ENCODE measurements at regions not wholly inside any gene's neighbourhood (a gene's known extent, or its start where the extent isn't known, plus 50 kb on each side); places are given as distances from the start of the nearest gene placed in this dataset.

DNA sequence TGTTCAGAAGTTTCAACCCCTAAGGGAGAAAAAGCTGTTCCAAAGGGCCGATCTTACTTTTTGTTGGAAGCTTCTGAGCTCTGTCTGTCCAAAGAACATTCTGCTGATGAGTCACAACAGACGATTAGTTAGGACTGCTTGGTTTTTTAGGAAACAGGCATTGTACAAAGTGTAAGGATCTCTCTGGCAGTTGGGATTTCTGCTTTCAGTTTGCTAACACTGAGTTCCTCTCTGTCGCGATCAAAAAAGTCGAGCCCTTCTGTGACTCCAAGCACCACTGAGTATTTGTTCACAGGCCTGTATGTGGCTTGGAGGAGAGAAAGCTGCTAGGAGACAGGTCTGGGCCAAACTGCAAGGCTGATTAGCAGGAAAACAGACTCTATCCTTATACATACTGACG lies 91.8 kb upstream of the PFN2 start:
- no peak overlapping the region for H3T11ph ChIP-seq (ENCODE audit: low read length)
- no peaks in the 10 kb centered on the region for H3K9me3 ChIP-seq (ENCODE audit: control insufficient read depth, low read depth, low read length)
- no peaks in the 10 kb centered on the region for H3K79me1 ChIP-seq (ENCODE audit: insufficient read depth, low read depth, low read length, poor library complexity, severe bottlenecking)
- H3K23ac ChIP-seq (ENCODE audit: insufficient read length, low read depth, low read length) = no peak overlapping the region
- Mint-ChIP-seq H3K27ac (0 out of 7 replicates have a peak overlapping the region, but pooled peaks of 1 of the 3 experiments have one; percentile 35), H3K36me3 (ENCODE audit: insufficient read depth in 1 of 3, low read depth in 3 of 3) (no peaks in the 10 kb centered on the region), H3K27me3 (ENCODE audit: low read depth) (peaks cover 7% of the 10 kb centered on the region), H3K4me3 (no peak overlapping the region), H3K4me1 (no peaks in the 10 kb centered on the region; a peak in 3 of 4 replicates), H3K9me3 (no peaks in the 10 kb centered on the region)
- TF ChIP-seq, protein P1, sequence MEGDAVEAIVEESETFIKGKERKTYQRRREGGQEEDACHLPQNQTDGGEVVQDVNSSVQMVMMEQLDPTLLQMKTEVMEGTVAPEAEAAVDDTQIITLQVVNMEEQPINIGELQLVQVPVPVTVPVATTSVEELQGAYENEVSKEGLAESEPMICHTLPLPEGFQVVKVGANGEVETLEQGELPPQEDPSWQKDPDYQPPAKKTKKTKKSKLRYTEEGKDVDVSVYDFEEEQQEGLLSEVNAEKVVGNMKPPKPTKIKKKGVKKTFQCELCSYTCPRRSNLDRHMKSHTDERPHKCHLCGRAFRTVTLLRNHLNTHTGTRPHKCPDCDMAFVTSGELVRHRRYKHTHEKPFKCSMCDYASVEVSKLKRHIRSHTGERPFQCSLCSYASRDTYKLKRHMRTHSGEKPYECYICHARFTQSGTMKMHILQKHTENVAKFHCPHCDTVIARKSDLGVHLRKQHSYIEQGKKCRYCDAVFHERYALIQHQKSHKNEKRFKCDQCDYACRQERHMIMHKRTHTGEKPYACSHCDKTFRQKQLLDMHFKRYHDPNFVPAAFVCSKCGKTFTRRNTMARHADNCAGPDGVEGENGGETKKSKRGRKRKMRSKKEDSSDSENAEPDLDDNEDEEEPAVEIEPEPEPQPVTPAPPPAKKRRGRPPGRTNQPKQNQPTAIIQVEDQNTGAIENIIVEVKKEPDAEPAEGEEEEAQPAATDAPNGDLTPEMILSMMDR (conservative IDR thresholded peaks at IDR 0.05) = no peak
- no peak overlapping the region for H2BK12ac ChIP-seq (ENCODE audit: insufficient read length, low read depth, low read length)
- no peaks in the 10 kb centered on the region for H3K79me2 ChIP-seq (ENCODE audit: insufficient read depth, low read length)
- H2BK20ac ChIP-seq (ENCODE audit: low read depth, low read length, poor library complexity, severe bottlenecking) = no peak overlapping the region
- no peak overlapping the region for H3K4ac ChIP-seq (ENCODE audit: low read depth, low read length)
- H2BK5ac ChIP-seq (ENCODE audit: insufficient read length, low read length) = no peak overlapping the region
- H2AK5ac ChIP-seq (ENCODE audit: insufficient read length, low read length) = no peak overlapping the region
- no peak overlapping the region for H3K4me2 ChIP-seq (ENCODE audit: insufficient read depth, insufficient read length, low read length)
- no peaks in the 10 kb centered on the region for H3K27me3 ChIP-seq (ENCODE audit: insufficient read depth, low read length)
- H4K20me1 ChIP-seq (ENCODE audit: control insufficient read depth, insufficient read depth, insufficient read length) = no peaks in the 10 kb centered on the region
- no peak overlapping the region for H3K27ac ChIP-seq (ENCODE audit: insufficient read length, low read depth, low read length)
- H3K14ac ChIP-seq (ENCODE audit: insufficient read depth, low read length) = no peak overlapping the region
- no CpG with 5 or more reads among the region's 6 CpGs for WGBS (ENCODE audit: extremely low coverage, insufficient read length, low lambda C conversion rate)
- H3K4me1 ChIP-seq (ENCODE audit: insufficient read depth, low read length) = no peaks in the 10 kb centered on the region
- H2BK120ac ChIP-seq (ENCODE audit: low read depth, low read length, poor library complexity, severe bottlenecking) = no peak overlapping the region
- H4K8ac ChIP-seq (replicated peaks; ENCODE audit: insufficient read length, low read depth, low read length) = no peak overlapping the region
- H3K23me2 ChIP-seq (ENCODE audit: insufficient read length, low read depth, low read length, poor library complexity, severe bottlenecking) = no peaks in the 10 kb centered on the region
- H4K91ac ChIP-seq (ENCODE audit: insufficient read length, low read depth, low read length) = no peak overlapping the region
- no peak overlapping the region for H2BK15ac ChIP-seq (ENCODE audit: low read depth, low read length)
- H3K18ac ChIP-seq (ENCODE audit: insufficient read length, low read depth, low read length) = no peak overlapping the region
- H3K56ac ChIP-seq (ENCODE audit: insufficient read length, low read depth, low read length) = no peak overlapping the region
- H3K9ac ChIP-seq (ENCODE audit: extremely low read depth, insufficient read length, low read length) = no peak overlapping the region
- no peak overlapping the region for H2AFZ ChIP-seq (ENCODE audit: low read length)
- no peak for DNase-seq
- H4K5ac ChIP-seq (ENCODE audit: insufficient read length, low read depth, low read length) = no peak overlapping the region
